ENCODE measurements at regions not wholly inside any gene's neighbourhood (a gene's known extent, or its start where the extent isn't known, plus 50 kb on each side); places are given as distances from the start of the nearest gene placed in this dataset.

GRCh38 chr10:42952349-42952748, 124.5 kb upstream of the RET start:
- peak; percentile 19 for DNase-seq (ENCODE audit: low spot score)

GRCh38 chr10:42952931-42953683, 123.8 kb upstream of the RET start:
- DNase-seq (ENCODE audit: low spot score) = peak; percentile 7

- peak; percentile 6 for DNase-seq (ENCODE audit: low spot score)
Measured at GRCh38 chr10:42953684-42954674, 122.9 kb upstream of the RET start.

GRCh38 chr10:42954766-42955492, 121.9 kb upstream of the RET start:
- DNase-seq (ENCODE audit: low spot score) = peak; percentile 6

- DNase-seq (ENCODE audit: low spot score) = no peak
Measured at GRCh38 chr10:42955493-42955889, 121.4 kb upstream of the RET start.

GRCh38 chr10:42956045-42956444, 120.8 kb upstream of the RET start:
- DNase-seq (ENCODE audit: low spot score) = no peak

- DNase-seq (ENCODE audit: low spot score) = peak; percentile 6
Measured at GRCh38 chr10:42958142-42958868, 118.6 kb upstream of the RET start.

- peak; percentile 6 for DNase-seq (ENCODE audit: low spot score)
Measured at GRCh38 chr10:42959833-42960232, 117.0 kb upstream of the RET start.

- DNase-seq (ENCODE audit: low spot score) = peak; percentile 8
Measured at GRCh38 chr10:42960491-42960990, 116.3 kb upstream of the RET start.

GRCh38 chr10:42960991-42961795, 115.7 kb upstream of the RET start:
- peak; percentile 9 for DNase-seq (ENCODE audit: low spot score)

- no peak for DNase-seq (ENCODE audit: low spot score)
Measured at GRCh38 chr10:42961796-42962109, 115.1 kb upstream of the RET start.

GRCh38 chr10:42962110-42962901, 114.6 kb upstream of the RET start:
- peak; percentile 6 for DNase-seq (ENCODE audit: low spot score)

GRCh38 chr10:42962902-42963231, 114.0 kb upstream of the RET start:
- DNase-seq (ENCODE audit: low spot score) = peak; percentile 9

GRCh38 chr10:42963312-42963711, 113.6 kb upstream of the RET start:
- DNase-seq (ENCODE audit: low spot score) = peak; percentile 6

- no peak for DNase-seq (ENCODE audit: low spot score)
Measured at GRCh38 chr10:42969147-42969546, 107.7 kb upstream of the RET start.

- peak; percentile 8 for DNase-seq (ENCODE audit: low spot score)
Measured at GRCh38 chr10:42969909-42970308, 107.0 kb upstream of the RET start.

- no peak for DNase-seq (ENCODE audit: low spot score)
Measured at GRCh38 chr10:42970451-42971250, 106.2 kb upstream of the RET start.

GRCh38 chr10:42971251-42971599, 105.6 kb upstream of the RET start:
- no peak for DNase-seq (ENCODE audit: low spot score)

- DNase-seq (ENCODE audit: low spot score) = no peak
Measured at GRCh38 chr10:42972946-42973345, 103.9 kb upstream of the RET start.
